ENCODE measurements at regions not wholly inside any gene's neighbourhood (a gene's known extent, or its start where the extent isn't known, plus 50 kb on each side); places are given as distances from the start of the nearest gene placed in this dataset.

- Histone ChIP-seq H2AK5ac (ENCODE audit: low read length) (peak overlapping the region; percentile 62), H3K79me1 (ENCODE audit: low read length) (no peaks in the 10 kb centered on the region), H2BK120ac (ENCODE audit: insufficient read depth, low read length, poor library complexity) (no peak overlapping the region), H4K8ac (ENCODE audit: low read depth, low read length) (no peak overlapping the region), H3K18ac (ENCODE audit: low read length) (no peak overlapping the region), H4K91ac (ENCODE audit: low read depth, low read length) (no peak overlapping the region), H2AFZ (ENCODE audit: insufficient read depth, low read length, poor library complexity) (no peak overlapping the region), H3K27ac (ENCODE audit: low read depth, low read length) (no peak overlapping the region), H3K4me1 (ENCODE audit: control insufficient read depth in 1 of 2, insufficient read depth in 2 of 2, low read length in 2 of 2) (peaks cover 1 to 2% of the 10 kb centered on the region in 2 experiments), H3K36me3 (ENCODE audit: control insufficient read depth in 1 of 2, insufficient read depth in 2 of 2, low read length in 2 of 2) (no peaks in the 10 kb centered on the region), H3K4ac (ENCODE audit: low read depth, low read length) (no peak overlapping the region), H2BK12ac (ENCODE audit: low read length) (no peak overlapping the region), H3K23ac (ENCODE audit: low read length) (no peak overlapping the region), H4K12ac (ENCODE audit: low read depth, low read length) (no peak overlapping the region), H3K9me3 (ENCODE audit: insufficient read depth, low read depth, low read length) (no peaks in the 10 kb centered on the region), H3K4me3 (ENCODE audit: low read depth, low read length) (no peak overlapping the region), H3K9ac (ENCODE audit: low read length) (no peak overlapping the region), H3K27me3 (ENCODE audit: insufficient read depth, low read length) (no peaks in the 10 kb centered on the region), H3K4me2 (ENCODE audit: low read length) (no peak overlapping the region), H2BK5ac (ENCODE audit: low read depth, low read length, poor library complexity) (no peak overlapping the region), H3K14ac (ENCODE audit: low read length) (no peak overlapping the region), H3K79me2 (ENCODE audit: control insufficient read depth, insufficient read depth, low read length, poor library complexity) (no peaks in the 10 kb centered on the region)
- no CpG with 5 or more reads among the region's 4 CpGs for WGBS (ENCODE audit: extremely low coverage, insufficient coverage, insufficient read length)
- no peak for DNase-seq
These were observed 259.3 kb downstream of the MEIS1 start for GRCh38 chr2:66694087-66694860.

GRCh38 chr2:66695226-66695735 lies 260.4 kb downstream of the MEIS1 start:
- WGBS (ENCODE audit: extremely low coverage, insufficient coverage, insufficient read length): no CpG with 5 or more reads among the region's 4 CpGs
- no peak for DNase-seq

GRCh38 chr2:66696374-66696773 lies 261.4 kb downstream of the MEIS1 start:
- Histone ChIP-seq H3K18ac (ENCODE audit: low read length) (no peak overlapping the region), H2AK5ac (ENCODE audit: low read length) (no peak overlapping the region), H3K4me1 (ENCODE audit: control insufficient read depth in 1 of 2, insufficient read depth in 2 of 2, low read length in 2 of 2) (peaks cover 2 to 4% of the 10 kb centered on the region in 2 experiments), H4K12ac (ENCODE audit: low read depth, low read length) (no peak overlapping the region), H3K27me3 (ENCODE audit: insufficient read depth, low read length) (no peaks in the 10 kb centered on the region), H4K8ac (ENCODE audit: low read depth, low read length) (no peak overlapping the region), H3K79me2 (ENCODE audit: control insufficient read depth, insufficient read depth, low read length, poor library complexity) (no peaks in the 10 kb centered on the region), H3K4me3 (ENCODE audit: low read depth, low read length) (no peak overlapping the region), H2BK120ac (ENCODE audit: insufficient read depth, low read length, poor library complexity) (no peak overlapping the region), H2AFZ (ENCODE audit: insufficient read depth, low read length, poor library complexity) (no peak overlapping the region), H4K91ac (ENCODE audit: low read depth, low read length) (no peak overlapping the region), H3K36me3 (ENCODE audit: control insufficient read depth in 1 of 2, insufficient read depth in 2 of 2, low read length in 2 of 2) (no peaks in the 10 kb centered on the region), H3K4me2 (ENCODE audit: low read length) (no peak overlapping the region), H3K9me3 (ENCODE audit: insufficient read depth, low read depth, low read length) (no peaks in the 10 kb centered on the region), H2BK5ac (ENCODE audit: low read depth, low read length, poor library complexity) (no peak overlapping the region), H3K4ac (ENCODE audit: low read depth, low read length) (no peak overlapping the region), H3K79me1 (ENCODE audit: low read length) (no peaks in the 10 kb centered on the region), H3K9ac (ENCODE audit: low read length) (no peak overlapping the region), H3K23ac (ENCODE audit: low read length) (no peak overlapping the region), H3K27ac (ENCODE audit: low read depth, low read length) (no peak overlapping the region), H2BK12ac (ENCODE audit: low read length) (no peak overlapping the region), H3K14ac (ENCODE audit: low read length) (no peak overlapping the region)
- WGBS (ENCODE audit: extremely low coverage, insufficient coverage, insufficient read length): no CpG with 5 or more reads among the region's 7 CpGs
- DNase-seq: no peak

More at GRCh38 chr2:66695226-66695735, 260.4 kb downstream of the MEIS1 start:
- Histone ChIP-seq H4K91ac (ENCODE audit: low read depth, low read length) (no peak overlapping the region), H2AFZ (ENCODE audit: insufficient read depth, low read length, poor library complexity) (no peak overlapping the region), H2BK120ac (ENCODE audit: insufficient read depth, low read length, poor library complexity) (no peak overlapping the region), H3K9ac (ENCODE audit: low read length) (no peak overlapping the region), H2BK12ac (ENCODE audit: low read length) (no peak overlapping the region), H3K4me2 (ENCODE audit: low read length) (no peak overlapping the region), H3K18ac (ENCODE audit: low read length) (no peak overlapping the region), H3K36me3 (ENCODE audit: control insufficient read depth in 1 of 2, insufficient read depth in 2 of 2, low read length in 2 of 2) (no peaks in the 10 kb centered on the region), H4K12ac (ENCODE audit: low read depth, low read length) (no peak overlapping the region), H2AK5ac (ENCODE audit: low read length) (no peak overlapping the region), H3K27ac (ENCODE audit: low read depth, low read length) (no peak overlapping the region), H4K8ac (ENCODE audit: low read depth, low read length) (no peak overlapping the region), H3K79me1 (ENCODE audit: low read length) (no peaks in the 10 kb centered on the region), H3K9me3 (ENCODE audit: insufficient read depth, low read depth, low read length) (no peaks in the 10 kb centered on the region), H3K14ac (ENCODE audit: low read length) (no peak overlapping the region), H3K79me2 (ENCODE audit: control insufficient read depth, insufficient read depth, low read length, poor library complexity) (no peaks in the 10 kb centered on the region), H3K4me3 (ENCODE audit: low read depth, low read length) (no peak overlapping the region), H3K23ac (ENCODE audit: low read length) (no peak overlapping the region), H3K4ac (ENCODE audit: low read depth, low read length) (no peak overlapping the region), H3K27me3 (ENCODE audit: insufficient read depth, low read length) (no peaks in the 10 kb centered on the region), H3K4me1 (ENCODE audit: control insufficient read depth in 1 of 2, insufficient read depth in 2 of 2, low read length in 2 of 2) (peaks cover 2 to 4% of the 10 kb centered on the region in 2 experiments), H2BK5ac (ENCODE audit: low read depth, low read length, poor library complexity) (no peak overlapping the region)

- no peak for DNase-seq
- no peaks in the 10 kb centered on the region for H3K36me3 ChIP-seq (ENCODE audit: control insufficient read depth in 1 of 2, insufficient read depth in 2 of 2, low read length in 2 of 2)
These were observed 262.0 kb downstream of the MEIS1 start for GRCh38 chr2:66696886-66697285.

More at GRCh38 chr2:66696886-66697285, 262.0 kb downstream of the MEIS1 start:
- H3K79me2 ChIP-seq (ENCODE audit: control insufficient read depth, insufficient read depth, low read length, poor library complexity): no peaks in the 10 kb centered on the region
- H3K79me1 ChIP-seq (ENCODE audit: low read length): no peaks in the 10 kb centered on the region
- H3K14ac ChIP-seq (ENCODE audit: low read length): no peak overlapping the region
- H3K4me3 ChIP-seq (ENCODE audit: low read depth, low read length): no peak overlapping the region
- no peak overlapping the region for H3K4ac ChIP-seq (ENCODE audit: low read depth, low read length)
- H3K9ac ChIP-seq (ENCODE audit: low read length): no peak overlapping the region
- H3K23ac ChIP-seq (ENCODE audit: low read length): no peak overlapping the region
- no peak overlapping the region for H2BK12ac ChIP-seq (ENCODE audit: low read length)
- no peak overlapping the region for H2AK5ac ChIP-seq (ENCODE audit: low read length)
- H2BK5ac ChIP-seq (ENCODE audit: low read depth, low read length, poor library complexity): no peak overlapping the region
- H3K27ac ChIP-seq (ENCODE audit: low read depth, low read length): no peak overlapping the region
- H4K12ac ChIP-seq (ENCODE audit: low read depth, low read length): no peak overlapping the region
- WGBS (ENCODE audit: extremely low coverage, insufficient coverage, insufficient read length): no CpG with 5 or more reads among the region's 4 CpGs
- H3K4me2 ChIP-seq (ENCODE audit: low read length): no peak overlapping the region
- H3K27me3 ChIP-seq (ENCODE audit: insufficient read depth, low read length): no peaks in the 10 kb centered on the region
- H3K9me3 ChIP-seq (ENCODE audit: insufficient read depth, low read depth, low read length): no peaks in the 10 kb centered on the region
- H3K18ac ChIP-seq (ENCODE audit: low read length): no peak overlapping the region
- no peak overlapping the region for H2AFZ ChIP-seq (ENCODE audit: insufficient read depth, low read length, poor library complexity)
- no peak overlapping the region for H4K8ac ChIP-seq (ENCODE audit: low read depth, low read length)
- no peak overlapping the region for H4K91ac ChIP-seq (ENCODE audit: low read depth, low read length)
- peaks cover 2 to 4% of the 10 kb centered on the region in 2 experiments for H3K4me1 ChIP-seq (ENCODE audit: control insufficient read depth in 1 of 2, insufficient read depth in 2 of 2, low read length in 2 of 2)
- H2BK120ac ChIP-seq (ENCODE audit: insufficient read depth, low read length, poor library complexity): no peak overlapping the region
